SK-N-SH treated with all-trans-retinoic acid at 6 μM for 48 hours (cell line): ENCODE measurements at regions not wholly inside any gene's neighbourhood (a gene's known extent, or its start where the extent isn't known, plus 50 kb on each side); places are given as distances from the start of the nearest gene placed in this dataset.

Experiments used
- ATAC-seq: fragments of 200-7000 bp; cut with Tn5 transposase; 3 replicates; pipeline ENCODE4 v1.9.1; 2020; ENCODE audit warnings: mild to moderate bottlenecking, moderate library complexity
- ARNTL ChIP-seq: fragments of 450-650 bp; formaldehyde crosslinking; IDR thresholded peaks from 2 replicates; pipeline ENCODE4 v1.5.0; 2020; ENCODE audit warnings: low read depth, mild to moderate bottlenecking, moderate library complexity, borderline replicate concordance
- BACH2 ChIP-seq: fragments of 250-450 bp; sonication (Bioruptor Pico); IDR thresholded peaks from 2 replicates; pipeline ENCODE4 v1.9.0; 2021; ENCODE audit warnings: mild to moderate bottlenecking, borderline replicate concordance
- CREB5 ChIP-seq: fragments of 250-450 bp; sonication (Bioruptor Pico); IDR thresholded peaks from 2 replicates; pipeline ENCODE4 v1.5.1; 2020; ENCODE audit warnings: low read depth, mild to moderate bottlenecking, moderate library complexity
- CSDC2 ChIP-seq: fragments of 250-450 bp; sonication (Bioruptor Pico); IDR thresholded peaks from 2 replicates; pipeline ENCODE4 v1.5.0; 2020; ENCODE audit warnings: mild to moderate bottlenecking, moderate library complexity
- CSRNP3 ChIP-seq: fragments of 250-450 bp; sonication (Bioruptor Pico); IDR thresholded peaks from 2 replicates; pipeline ENCODE4 v1.5.1; 2021; ENCODE audit warnings: mild to moderate bottlenecking, moderate library complexity
- ESRRG ChIP-seq: fragments of 250-450 bp; sonication (Bioruptor Pico); IDR thresholded peaks from 2 replicates; pipeline ENCODE4 v1.6.1; 2021; ENCODE audit warnings: mild to moderate bottlenecking
- GLIS3 ChIP-seq: fragments of 250-450 bp; sonication (Bioruptor Pico); IDR thresholded peaks from 2 replicates; pipeline ENCODE4 v1.5.0; 2020; ENCODE audit warnings: mild to moderate bottlenecking, moderate library complexity
- ISL1 ChIP-seq: fragments of 250-450 bp; sonication (Bioruptor Pico); IDR thresholded peaks from 2 replicates; pipeline ENCODE4 v2.1.2; 2022; ENCODE audit warnings: mild to moderate bottlenecking, moderate library complexity
- OSR1 ChIP-seq: fragments of 250-450 bp; sonication (Bioruptor Pico); IDR thresholded peaks from 2 replicates; pipeline ENCODE4 v1.8.0; 2022; ENCODE audit warnings: moderate library complexity, mild to moderate bottlenecking, inconsistent platforms
- PATZ1 ChIP-seq: fragments of 250-450 bp; sonication (Bioruptor Pico); IDR thresholded peaks from 2 replicates; pipeline ENCODE4 v1.8.0; 2020; ENCODE audit warnings: mild to moderate bottlenecking, moderate library complexity, borderline replicate concordance
- RARB ChIP-seq: fragments of 250-450 bp; sonication (Bioruptor Pico); IDR thresholded peaks from 2 replicates; pipeline ENCODE4 v1.8.0; 2021; ENCODE audit warnings: mild to moderate bottlenecking, moderate library complexity
- SNAI2 ChIP-seq: fragments of 250-450 bp; sonication (Bioruptor Pico); IDR thresholded peaks from 2 replicates; pipeline ENCODE4 v1.5.0; 2020; ENCODE audit warnings: mild to moderate bottlenecking, moderate library complexity
- TOX ChIP-seq: fragments of 250-450 bp; sonication (Bioruptor Pico); IDR thresholded peaks from 2 replicates; pipeline ENCODE4 v1.8.0; 2021; ENCODE audit warnings: mild to moderate bottlenecking, moderate library complexity, borderline replicate concordance
- TSHZ2 ChIP-seq: fragments of 250-450 bp; sonication (Bioruptor Pico); IDR thresholded peaks from 2 replicates; pipeline ENCODE4 v1.5.0; 2020; ENCODE audit warnings: mild to moderate bottlenecking, moderate library complexity
- ZFP30 ChIP-seq: fragments of 450-650 bp; formaldehyde crosslinking; IDR thresholded peaks from 2 replicates; pipeline ENCODE4 v1.5.0; 2022; ENCODE audit warnings: mild to moderate bottlenecking, moderate library complexity
- ZNF565 ChIP-seq: fragments of 450-650 bp; formaldehyde crosslinking; conservative IDR thresholded peaks from 2 replicates; pipeline ENCODE4 v1.5.0; 2020; ENCODE audit warnings: low read depth, mild to moderate bottlenecking, moderate library complexity
- ZNF70 ChIP-seq: fragments of 450-650 bp; formaldehyde crosslinking; IDR thresholded peaks from 2 replicates; pipeline ENCODE4 v1.5.0; 2020; ENCODE audit warnings: mild to moderate bottlenecking, moderate library complexity
- ZNF8 ChIP-seq: fragments of 450-650 bp; formaldehyde crosslinking; IDR thresholded peaks from 2 replicates; pipeline ENCODE4 v1.5.0; 2020; ENCODE audit warnings: mild to moderate bottlenecking, moderate library complexity

- ATAC-seq: no peak
- TF ChIP-seq TOX (CRISPR knock-in tag) (no peak), SNAI2 (CRISPR knock-in tag) (no peak)
- TF ChIP-seq, all 23 proteins: peak for 0
These were observed 294.0 kb upstream of the DACH1 start for GRCh38 chr13:72160977-72161376.

GRCh38 chr13:72156760-72157159 lies 289.8 kb upstream of the DACH1 start:
- no peak for ATAC-seq
- TF ChIP-seq TSHZ2 (CRISPR knock-in tag): no peak
- TF ChIP-seq GLIS3 (CRISPR knock-in tag): no peak
- TF ChIP-seq ZNF8 (CRISPR knock-in tag): no peak
- TF ChIP-seq ESRRG (CRISPR knock-in tag): no peak
- TF ChIP-seq ZNF70 (CRISPR knock-in tag): no peak
- TF ChIP-seq ARNTL (CRISPR knock-in tag): no peak
- TF ChIP-seq CSRNP3: no peak
- no peak for TF ChIP-seq BACH2 (CRISPR knock-in tag)
- no peak for TF ChIP-seq ZFP30 (CRISPR knock-in tag)
- TF ChIP-seq ISL1 (CRISPR knock-in tag): no peak

- TF ChIP-seq CSDC2 (CRISPR knock-in tag): no peak
- ATAC-seq: no peak
These were observed 286.3 kb upstream of the DACH1 start for GRCh38 chr13:72153272-72153671.

- peak; percentile 89 for TF ChIP-seq ISL1 (CRISPR knock-in tag)
- no peak for TF ChIP-seq GLIS3 (CRISPR knock-in tag)
- peak; percentile 91 for TF ChIP-seq CREB5
- ATAC-seq: peak; percentile 95
These were observed 284.2 kb upstream of the DACH1 start for GRCh38 chr13:72151241-72151640.

- no peak for ATAC-seq
- TF ChIP-seq RARB (CRISPR knock-in tag) (no peak), ZNF565 (CRISPR knock-in tag) (no peak)
These were observed 283.5 kb upstream of the DACH1 start for GRCh38 chr13:72150502-72150901.

- no peak for TF ChIP-seq PATZ1 (CRISPR knock-in tag)
- TF ChIP-seq SNAI2 (CRISPR knock-in tag): no peak
- no peak for TF ChIP-seq BACH2 (CRISPR knock-in tag)
- no peak for TF ChIP-seq OSR1 (CRISPR knock-in tag)
- TF ChIP-seq ZNF8 (CRISPR knock-in tag): no peak
- TF ChIP-seq ZNF565 (CRISPR knock-in tag): no peak
- no peak for TF ChIP-seq ISL1 (CRISPR knock-in tag)
- ATAC-seq: no peak
These were observed 282.7 kb upstream of the DACH1 start for GRCh38 chr13:72149701-72150100.
